DOHH2 (cell line): ENCODE measurements at regions not wholly inside any gene's neighbourhood (a gene's known extent, or its start where the extent isn't known, plus 50 kb on each side); places are given as distances from the start of the nearest gene placed in this dataset.
"Not testable (repeated sequence)": the region's sequence is repeated elsewhere in the genome, so short reads cannot be mapped to it uniquely, and the experiment has no call there.

Experiments
- H3F3A ChIP-seq: fragments of 200-600 bp; sonication (generic), shearing (Covaris generic); 2 replicates; pipeline ENCODE4 v1.6.0; 2016; ENCODE audit warnings: antibody characterized with exemption, mild to moderate bottlenecking; ENCODE audit not compliant: control insufficient read depth, insufficient read depth
- H3K27ac ChIP-seq: fragments of 200-600 bp; sonication (generic); 2 replicates; pipeline ENCODE4 v1.5.1; 2014; ENCODE audit warnings: low read depth, mild to moderate bottlenecking, low read length, moderate library complexity
- H3K27me3 ChIP-seq: fragments of 200-600 bp; sonication (generic); 2 replicates; pipeline ENCODE4 v1.6.1; 2014; ENCODE audit warnings: mild to moderate bottlenecking, low read length, mixed read lengths; ENCODE audit not compliant: control insufficient read depth
- H3K36me3 ChIP-seq: fragments of 200-600 bp; sonication (generic); 2 replicates; pipeline ENCODE4 v1.6.1; 2014; ENCODE audit warnings: mild to moderate bottlenecking, low read length, moderate library complexity, mixed read lengths; ENCODE audit not compliant: control insufficient read depth
- H3K4me1 ChIP-seq: fragments of 200-600 bp; sonication (generic); 2 replicates; pipeline ENCODE4 v1.6.1; 2014; ENCODE audit warnings: mild to moderate bottlenecking, low read length, mixed read lengths; ENCODE audit not compliant: control insufficient read depth
- H3K4me2 ChIP-seq: fragments of 200-600 bp; sonication (generic); 2 replicates; pipeline ENCODE4 v1.6.0; 2014; ENCODE audit warnings: mild to moderate bottlenecking, low read length, moderate library complexity
- H3K4me3 ChIP-seq: fragments of 200-600 bp; sonication (generic); 2 replicates; pipeline ENCODE4 v1.5.1; 2014; ENCODE audit warnings: mild to moderate bottlenecking, low read length, mixed read lengths
- H3K79me2 ChIP-seq: fragments of 200-600 bp; sonication (generic); 2 replicates; pipeline ENCODE4 v1.6.1; 2014; ENCODE audit warnings: mild to moderate bottlenecking, low read length, mixed read lengths; ENCODE audit not compliant: control insufficient read depth
- H3K9me2 ChIP-seq: fragments of 200-600 bp; sonication (generic); replicated peaks from 2 replicates; pipeline ENCODE4 v1.6.1; 2014; ENCODE audit warnings: mild to moderate bottlenecking, low read length, mixed read lengths; ENCODE audit not compliant: control insufficient read depth
- H3K9me3 ChIP-seq: fragments of 200-600 bp; sonication (generic); 2 replicates; pipeline ENCODE4 v1.6.1; 2014; ENCODE audit warnings: antibody characterized with exemption, low read length, mixed read lengths; ENCODE audit not compliant: control insufficient read depth, insufficient read depth
- H4K20me1 ChIP-seq: fragments of 200-600 bp; sonication (generic); 2 replicates; pipeline ENCODE4 v1.6.0; 2014; ENCODE audit warnings: low read depth, mild to moderate bottlenecking, antibody characterized with exemption, low read length, moderate library complexity; ENCODE audit not compliant: control insufficient read depth, insufficient read depth
- EZH2phosphoT487 ChIP-seq: fragments of 200-600 bp; sonication (generic); IDR thresholded peaks from 2 replicates; pipeline ENCODE4 v1.6.1; 2017; ENCODE audit warnings: borderline replicate concordance, mild to moderate bottlenecking, antibody characterized with exemption, low read length, moderate library complexity, mixed read lengths
- TF ChIP-seq, protein P1 (sequence below): fragments of 200-600 bp; sonication (generic); IDR thresholded peaks from one replicate; pipeline ENCODE4 v1.5.1; 2014; ENCODE audit warnings: antibody characterized with exemption, mild to moderate bottlenecking, low read depth, low read length; ENCODE audit not compliant: poor library complexity, severe bottlenecking

DNA sequence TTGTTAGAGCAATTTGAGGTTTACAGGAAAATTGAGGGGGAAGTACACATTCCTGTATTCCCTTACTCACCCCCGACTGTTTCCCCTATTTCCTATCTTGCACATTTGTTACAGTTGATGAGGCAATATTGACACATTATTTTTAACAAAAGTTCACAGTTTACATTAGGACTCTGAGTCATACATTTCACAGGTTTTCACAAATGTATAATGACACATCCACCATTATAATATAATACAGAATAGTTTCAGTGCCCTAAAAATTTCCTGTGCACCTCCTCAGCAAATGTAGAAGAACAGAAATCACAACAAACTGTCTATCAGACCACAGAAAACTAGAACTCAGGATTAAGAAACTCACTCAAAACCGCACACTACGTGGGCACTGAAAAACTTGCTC, 160.6 kb upstream of the RMP24 start:
- Histone ChIP-seq H3K4me2 (no peak overlapping the region), H3K27me3 (no peaks in the 10 kb centered on the region; the same call in 1 of the 2 replicates), H3K9me3 (no peaks in the 10 kb centered on the region), H4K20me1 (no peaks in the 10 kb centered on the region), H3K9me2 (no peaks in the 10 kb centered on the region), H3K79me2 (no peaks in the 10 kb centered on the region), H3K36me3 (no peaks in the 10 kb centered on the region), H3F3A (no peaks in the 10 kb centered on the region), H3K27ac (no peak overlapping the region), H3K4me3 (no peak overlapping the region), H3K4me1 (no peaks in the 10 kb centered on the region; the same call in 1 of the 2 replicates)
- TF ChIP-seq, protein P1, sequence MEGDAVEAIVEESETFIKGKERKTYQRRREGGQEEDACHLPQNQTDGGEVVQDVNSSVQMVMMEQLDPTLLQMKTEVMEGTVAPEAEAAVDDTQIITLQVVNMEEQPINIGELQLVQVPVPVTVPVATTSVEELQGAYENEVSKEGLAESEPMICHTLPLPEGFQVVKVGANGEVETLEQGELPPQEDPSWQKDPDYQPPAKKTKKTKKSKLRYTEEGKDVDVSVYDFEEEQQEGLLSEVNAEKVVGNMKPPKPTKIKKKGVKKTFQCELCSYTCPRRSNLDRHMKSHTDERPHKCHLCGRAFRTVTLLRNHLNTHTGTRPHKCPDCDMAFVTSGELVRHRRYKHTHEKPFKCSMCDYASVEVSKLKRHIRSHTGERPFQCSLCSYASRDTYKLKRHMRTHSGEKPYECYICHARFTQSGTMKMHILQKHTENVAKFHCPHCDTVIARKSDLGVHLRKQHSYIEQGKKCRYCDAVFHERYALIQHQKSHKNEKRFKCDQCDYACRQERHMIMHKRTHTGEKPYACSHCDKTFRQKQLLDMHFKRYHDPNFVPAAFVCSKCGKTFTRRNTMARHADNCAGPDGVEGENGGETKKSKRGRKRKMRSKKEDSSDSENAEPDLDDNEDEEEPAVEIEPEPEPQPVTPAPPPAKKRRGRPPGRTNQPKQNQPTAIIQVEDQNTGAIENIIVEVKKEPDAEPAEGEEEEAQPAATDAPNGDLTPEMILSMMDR, result no peak
- no peak for TF ChIP-seq EZH2phosphoT487

DNA sequence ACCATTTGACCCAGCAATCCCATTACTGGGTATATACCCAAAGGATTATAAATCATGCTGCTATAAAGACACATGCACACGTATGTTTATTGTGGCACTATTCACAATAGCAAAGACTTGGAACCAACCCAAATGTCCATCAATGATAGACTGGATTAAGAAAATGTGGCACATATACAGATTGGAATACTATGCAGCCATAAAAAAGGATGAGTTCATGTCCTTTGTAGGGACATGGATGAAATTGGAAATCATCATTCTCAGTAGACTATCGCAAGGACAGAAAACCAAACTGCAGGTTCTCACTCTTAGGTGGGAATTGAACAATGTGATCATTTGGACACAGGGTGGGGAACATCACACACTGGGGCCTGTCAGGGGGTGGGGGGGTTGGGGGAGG, 157.5 kb upstream of the RMP24 start:
- not testable (repeated sequence) for H3K4me3 ChIP-seq, H3K36me3 ChIP-seq, H4K20me1 ChIP-seq, H3K4me2 ChIP-seq, H3K79me2 ChIP-seq, H3K4me1 ChIP-seq, H3K27me3 ChIP-seq, H3K27ac ChIP-seq, H3K9me3 ChIP-seq, H3K9me2 ChIP-seq, H3F3A ChIP-seq

DNA sequence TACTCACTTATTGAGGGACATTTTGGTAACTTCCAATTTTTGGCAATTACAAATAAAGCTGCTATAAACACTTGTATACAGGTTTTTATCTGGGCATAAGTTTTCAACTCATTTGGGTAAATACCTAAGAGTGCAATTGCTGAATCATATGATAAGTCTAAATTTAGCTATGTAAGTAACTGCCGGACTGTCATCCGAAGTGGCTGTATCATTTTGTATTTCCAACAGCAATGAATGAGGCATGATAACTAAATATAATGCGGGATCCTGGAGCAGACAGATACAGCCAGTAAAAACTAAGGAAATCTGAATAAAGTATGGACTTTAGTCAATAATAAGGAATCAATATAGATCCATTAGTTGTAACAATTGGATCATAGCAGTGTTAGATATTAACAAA, 156.5 kb upstream of the RMP24 start:
- no peaks in the 10 kb centered on the region for H3K9me2 ChIP-seq
- no peaks in the 10 kb centered on the region for H3F3A ChIP-seq
- no peaks in the 10 kb centered on the region; the same call in 1 of the 2 replicates for H3K27me3 ChIP-seq
- TF ChIP-seq, protein P1, result no peak
- TF ChIP-seq EZH2phosphoT487, result no peak
- H3K27ac ChIP-seq, result no peak overlapping the region
- H3K4me2 ChIP-seq, result no peak overlapping the region
- H3K4me1 ChIP-seq, result no peaks in the 10 kb centered on the region
- no peaks in the 10 kb centered on the region for H3K79me2 ChIP-seq
- no peak overlapping the region for H3K4me3 ChIP-seq
- H3K9me3 ChIP-seq, result no peaks in the 10 kb centered on the region
- H3K36me3 ChIP-seq, result no peaks in the 10 kb centered on the region
- no peaks in the 10 kb centered on the region for H4K20me1 ChIP-seq

DNA sequence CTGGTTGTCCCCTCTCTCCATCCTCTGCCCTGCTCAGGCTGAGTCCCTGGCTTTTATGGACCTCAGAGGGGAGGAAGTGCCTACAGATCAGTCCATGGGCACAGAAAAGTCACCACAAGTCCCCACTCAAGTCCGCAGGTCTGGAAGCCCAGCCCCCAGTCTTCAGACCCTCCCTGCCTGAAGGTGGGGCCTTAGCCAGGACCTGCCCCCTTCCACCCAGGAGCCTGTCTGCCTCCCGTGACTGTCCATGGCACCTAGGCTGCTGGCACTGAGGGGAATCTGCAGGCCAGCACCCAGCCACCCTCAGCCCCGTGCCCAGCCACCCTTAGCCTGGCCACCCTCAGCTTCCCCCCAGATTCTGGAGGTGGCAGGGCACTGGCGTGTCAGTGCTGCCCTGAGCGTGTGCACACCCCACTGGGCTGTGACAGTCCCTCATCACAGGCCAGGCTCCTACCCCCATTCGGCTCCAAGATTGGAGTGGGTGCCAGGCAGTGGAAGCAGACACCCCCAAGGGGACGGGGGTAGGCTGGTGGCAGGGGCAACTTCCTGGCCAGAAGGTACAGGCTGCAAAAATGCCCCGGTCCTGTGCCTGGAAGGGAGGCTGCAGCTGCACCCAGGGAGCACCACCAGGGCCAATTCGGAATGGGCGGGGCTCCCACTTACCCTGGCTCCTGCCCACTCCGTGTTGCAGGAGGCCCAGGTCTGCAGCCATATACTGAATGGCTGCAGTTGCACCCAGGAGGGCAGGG, 154.7 kb upstream of the RMP24 start:
- H3K27ac ChIP-seq, result no peak overlapping the region
- no peaks in the 10 kb centered on the region for H3K79me2 ChIP-seq
- H3K4me1 ChIP-seq, result no peaks in the 10 kb centered on the region
- no peaks in the 10 kb centered on the region for H3K36me3 ChIP-seq
- H3K4me3 ChIP-seq, result no peak overlapping the region
- no peaks in the 10 kb centered on the region for H4K20me1 ChIP-seq
- no peaks in the 10 kb centered on the region for H3K9me3 ChIP-seq
- no peaks in the 10 kb centered on the region for H3K27me3 ChIP-seq
- TF ChIP-seq EZH2phosphoT487, result no peak
- TF ChIP-seq, protein P1, result no peak
- no peaks in the 10 kb centered on the region for H3F3A ChIP-seq
- no peak overlapping the region for H3K4me2 ChIP-seq
- H3K9me2 ChIP-seq, result no peaks in the 10 kb centered on the region
